ENCODE measurements at regions not wholly inside any gene's neighbourhood (a gene's known extent, or its start where the extent isn't known, plus 50 kb on each side); places are given as distances from the start of the nearest gene placed in this dataset.
"Not testable (repeated sequence)": the region's sequence is repeated elsewhere in the genome, so short reads cannot be mapped to it uniquely, and the experiment has no call there.

GRCh38 chr16:29118301-29118957 lies 133.6 kb downstream of the LAT start:
- H4K20me1 ChIP-seq (ENCODE audit: insufficient read depth, low read length); BruUV-seq (replicated peaks); CTCF ChIA-PET (ENCODE audit: low intra/inter-chr PET ratio, low total read pairs); DNase-seq (ENCODE audit: low spot score); H3K4me3 ChIP-seq (replicated peaks in 1 of 3; ENCODE audit: insufficient read depth in 1 of 3, low read depth in 2 of 3, low read length in 3 of 3); H3K9ac ChIP-seq (ENCODE audit: insufficient read depth, low read depth, low read length); H2AFZ ChIP-seq (ENCODE audit: low read length); H3K9me3 ChIP-seq (ENCODE audit: low read length); H3K27ac ChIP-seq (ENCODE audit: extremely low read length, insufficient read depth, low read length); H3K27me3 ChIP-seq (ENCODE audit: control insufficient read depth in 1 of 2, insufficient read depth in 2 of 2, low read length in 2 of 2); intact Hi-C loops (cut with micrococcal nuclease; ENCODE audit: unreplicated experiment); H3K36me3 ChIP-seq (replicated peaks in 1 of 2; ENCODE audit: control insufficient read depth in 1 of 2, insufficient read depth in 2 of 2, low read length in 2 of 2); H3K79me2 ChIP-seq (ENCODE audit: insufficient read depth, low read length); POLR2A ChIA-PET; ATAC-seq: not testable (repeated sequence)
- in situ Hi-C loops (cut with HindIII; ENCODE audit: extremely low pct_ligation_motif_present, low pct_unique_long_range_greater_than_20kb): loop anchor here (10.0 to 25.0 kb wide), 2 partner anchors 94 to 136 kb away; no protein-coding TSS in a partner anchor
- TF ChIP-seq, protein P1, sequence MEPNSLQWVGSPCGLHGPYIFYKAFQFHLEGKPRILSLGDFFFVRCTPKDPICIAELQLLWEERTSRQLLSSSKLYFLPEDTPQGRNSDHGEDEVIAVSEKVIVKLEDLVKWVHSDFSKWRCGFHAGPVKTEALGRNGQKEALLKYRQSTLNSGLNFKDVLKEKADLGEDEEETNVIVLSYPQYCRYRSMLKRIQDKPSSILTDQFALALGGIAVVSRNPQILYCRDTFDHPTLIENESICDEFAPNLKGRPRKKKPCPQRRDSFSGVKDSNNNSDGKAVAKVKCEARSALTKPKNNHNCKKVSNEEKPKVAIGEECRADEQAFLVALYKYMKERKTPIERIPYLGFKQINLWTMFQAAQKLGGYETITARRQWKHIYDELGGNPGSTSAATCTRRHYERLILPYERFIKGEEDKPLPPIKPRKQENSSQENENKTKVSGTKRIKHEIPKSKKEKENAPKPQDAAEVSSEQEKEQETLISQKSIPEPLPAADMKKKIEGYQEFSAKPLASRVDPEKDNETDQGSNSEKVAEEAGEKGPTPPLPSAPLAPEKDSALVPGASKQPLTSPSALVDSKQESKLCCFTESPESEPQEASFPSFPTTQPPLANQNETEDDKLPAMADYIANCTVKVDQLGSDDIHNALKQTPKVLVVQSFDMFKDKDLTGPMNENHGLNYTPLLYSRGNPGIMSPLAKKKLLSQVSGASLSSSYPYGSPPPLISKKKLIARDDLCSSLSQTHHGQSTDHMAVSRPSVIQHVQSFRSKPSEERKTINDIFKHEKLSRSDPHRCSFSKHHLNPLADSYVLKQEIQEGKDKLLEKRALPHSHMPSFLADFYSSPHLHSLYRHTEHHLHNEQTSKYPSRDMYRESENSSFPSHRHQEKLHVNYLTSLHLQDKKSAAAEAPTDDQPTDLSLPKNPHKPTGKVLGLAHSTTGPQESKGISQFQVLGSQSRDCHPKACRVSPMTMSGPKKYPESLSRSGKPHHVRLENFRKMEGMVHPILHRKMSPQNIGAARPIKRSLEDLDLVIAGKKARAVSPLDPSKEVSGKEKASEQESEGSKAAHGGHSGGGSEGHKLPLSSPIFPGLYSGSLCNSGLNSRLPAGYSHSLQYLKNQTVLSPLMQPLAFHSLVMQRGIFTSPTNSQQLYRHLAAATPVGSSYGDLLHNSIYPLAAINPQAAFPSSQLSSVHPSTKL (CRISPR knock-in tag; IDR thresholded peaks at IDR 0.05): 0 out of 2 replicates have a peak, but pooled peaks have one; percentile 9
- TF ChIP-seq FOXA3 (CRISPR knock-in tag; IDR thresholded peaks at IDR 0.05) (0 out of 2 replicates have a peak, but pooled peaks have one; percentile 44), MNT (IDR thresholded peaks at IDR 0.05) (peak; percentile 88), SALL1 (CRISPR knock-in tag; IDR thresholded peaks at IDR 0.05) (0 out of 2 replicates have a peak, but pooled peaks have one; percentile 18)
- FAIRE-seq: peak; percentile 26
- Histone ChIP-seq H3K4me2 (ENCODE audit: low read depth, low read length) (peak overlapping the region; percentile 8), H3K4me1 (ENCODE audit: insufficient read depth, low read length) (peaks cover 27% of the 10 kb centered on the region)
- WGBS (ENCODE audit: low lambda C conversion rate): 24% methylated on average over 14 of the region's 15 CpGs

Data from HepG2 (cell line).